Umbilical cord (tissue), 1 donor: ENCODE measurements at regions not wholly inside any gene's neighbourhood (a gene's known extent, or its start where the extent isn't known, plus 50 kb on each side); places are given as distances from the start of the nearest gene placed in this dataset.

ENCODE experiments used
- DNase-seq: peaks from one replicate; pipeline ENCODE4 v3.0.0-alpha.2; 2015; ENCODE audit warnings: low spot score

DNA sequence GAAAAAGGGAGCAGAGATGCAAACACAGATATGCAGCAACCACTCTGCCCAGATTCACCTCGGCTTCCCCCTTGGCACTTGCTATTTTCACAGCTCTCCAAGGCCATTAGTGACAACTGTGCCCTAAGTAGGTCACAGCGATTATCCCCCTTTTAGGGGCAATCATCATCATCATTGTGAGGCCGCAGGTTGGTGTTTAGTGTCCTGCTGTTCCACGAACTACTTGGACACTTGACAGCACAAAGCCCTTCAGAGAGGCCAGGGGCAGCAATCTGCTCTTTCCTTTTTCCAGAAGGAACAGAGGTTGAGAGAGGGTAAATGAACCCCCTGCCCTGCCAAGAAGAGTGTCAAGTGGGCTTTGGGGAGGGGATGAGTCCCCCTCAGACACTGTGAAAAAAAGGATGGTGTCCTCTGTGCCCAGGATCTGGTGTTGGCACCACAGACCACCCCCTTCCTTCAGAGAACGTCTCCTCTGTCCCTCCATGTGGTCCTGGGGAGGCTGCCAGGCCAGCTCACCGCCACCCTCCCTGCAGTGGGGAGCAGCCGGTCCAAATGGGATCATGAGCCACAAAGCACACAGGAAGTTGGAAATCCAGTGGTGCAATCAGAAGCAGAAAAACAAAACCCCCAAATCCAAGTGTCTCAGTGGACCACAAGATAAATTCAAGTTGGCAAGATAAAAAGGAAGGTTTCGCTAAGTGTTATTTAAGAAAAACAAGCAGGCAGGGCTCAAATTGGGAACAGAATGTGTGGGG, 78.4 kb upstream of the MED9 start:
- peak; percentile 57 for DNase-seq

- no peak for DNase-seq
These were observed 77.6 kb upstream of the MED9 start for GRCh38 chr17:17398943-17399926.

DNA sequence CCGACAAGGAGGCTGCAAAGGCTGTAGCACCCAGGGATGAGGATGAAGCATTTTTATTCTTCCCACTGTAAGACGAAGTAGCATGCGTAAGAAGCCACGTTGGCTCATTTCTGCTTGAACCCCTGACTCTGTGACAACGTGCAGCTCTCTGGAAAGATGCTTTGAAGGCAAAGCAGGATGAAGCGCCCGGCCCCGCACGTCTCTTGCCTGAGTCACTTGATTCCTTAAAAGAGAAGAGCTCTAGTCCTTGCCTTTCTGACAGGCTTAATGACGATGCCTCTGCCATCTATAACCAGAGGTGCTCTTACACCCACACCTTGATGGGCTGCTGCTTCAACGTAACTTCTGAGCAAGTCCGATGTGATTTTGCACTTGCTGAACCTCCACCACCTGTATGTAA, 76.7 kb upstream of the MED9 start:
- DNase-seq: no peak

DNA sequence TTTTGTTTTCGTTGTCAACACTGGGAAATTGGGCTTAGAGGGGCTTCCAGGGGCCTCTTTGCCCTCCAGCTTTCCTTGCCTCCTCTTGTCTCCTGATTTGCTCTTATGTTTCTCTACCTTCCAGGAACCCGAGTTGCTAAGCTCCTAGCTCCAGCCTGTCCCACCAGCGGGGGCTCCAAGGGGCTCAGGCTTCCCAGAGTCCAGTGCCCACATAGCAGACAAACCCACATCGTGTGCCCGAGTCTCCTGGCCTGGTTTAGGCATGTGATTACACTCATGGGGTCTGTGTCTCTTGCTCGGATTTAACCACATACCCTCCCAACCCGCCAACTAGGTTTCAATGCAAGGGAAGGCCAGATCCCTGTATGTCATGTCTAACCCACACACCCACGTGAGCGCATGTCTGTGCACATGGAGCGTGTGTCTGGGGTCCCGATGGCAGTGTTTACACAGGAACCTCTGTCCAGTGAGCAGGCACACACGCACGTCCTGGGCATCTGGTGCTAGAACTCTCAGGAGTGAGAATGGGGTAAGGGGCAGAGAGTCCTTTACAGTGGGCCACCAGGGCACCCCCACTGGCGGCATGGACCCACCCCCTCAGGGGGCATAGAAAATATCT, 76.1 kb upstream of the MED9 start:
- no peak for DNase-seq

GRCh38 chr17:17401271-17401781, 75.5 kb upstream of the MED9 start:
- DNase-seq: no peak

DNA sequence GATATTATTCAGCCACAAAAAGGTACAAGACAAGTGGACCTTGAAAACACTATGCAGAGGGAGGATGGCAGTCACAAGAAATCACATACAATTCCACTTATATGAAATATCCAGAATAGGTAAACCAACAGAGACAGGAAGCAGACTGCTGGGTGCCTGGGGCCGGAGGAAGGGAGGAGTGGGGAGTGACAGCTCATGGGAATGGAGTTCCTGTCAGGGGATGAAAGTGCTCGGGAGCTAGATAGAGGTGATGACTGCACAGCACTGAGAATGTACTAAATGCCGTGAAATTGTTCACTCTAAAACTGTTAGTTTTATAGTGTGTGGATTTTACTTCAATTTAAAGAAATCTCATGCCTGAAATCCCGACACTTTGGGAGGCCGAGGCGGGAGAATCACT, 74.2 kb upstream of the MED9 start:
- no peak for DNase-seq

DNA sequence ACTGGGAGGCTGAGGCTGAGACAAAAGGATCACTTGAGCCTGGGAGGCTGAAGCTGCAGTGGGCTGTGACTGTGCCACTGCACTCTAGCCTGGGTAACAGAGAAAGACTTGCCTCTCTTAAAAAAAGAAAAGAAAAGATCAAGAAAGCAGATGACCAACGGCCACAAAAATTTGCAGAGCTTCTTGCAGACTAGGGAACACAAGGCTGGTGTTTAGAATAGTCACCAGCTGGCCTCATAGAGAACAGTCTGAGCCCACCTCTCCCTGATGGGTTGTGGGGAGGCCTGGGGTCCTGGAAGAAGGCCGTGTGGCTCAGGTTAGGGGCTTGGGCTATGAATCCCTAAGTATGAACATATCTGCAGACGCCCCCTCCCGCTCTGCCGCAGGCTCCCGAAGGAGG, 73.7 kb upstream of the MED9 start:
- DNase-seq: no peak

- no peak for DNase-seq
These were observed 72.8 kb upstream of the MED9 start for GRCh38 chr17:17403899-17404576.

DNA sequence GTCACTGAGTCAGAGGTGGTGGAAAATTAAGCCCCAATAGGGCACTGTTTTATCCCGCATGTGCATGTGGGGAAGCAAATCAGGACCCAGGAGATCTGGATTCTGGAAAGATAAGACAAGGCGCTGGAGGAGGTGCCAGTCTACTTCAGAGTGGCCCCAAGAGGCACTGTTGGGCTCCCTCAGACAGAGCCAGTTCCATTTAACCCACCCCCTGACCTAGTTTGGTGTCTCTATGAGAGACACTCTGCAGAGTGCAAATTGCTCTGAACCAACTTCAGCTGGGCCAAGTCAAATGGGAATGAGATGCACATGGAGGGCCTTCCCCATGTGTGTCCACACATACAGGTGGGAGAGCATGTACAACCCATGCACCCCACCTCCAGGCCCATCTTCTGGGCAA, 71.1 kb upstream of the MED9 start:
- DNase-seq: no peak

- no peak for DNase-seq
These were observed 70.6 kb upstream of the MED9 start for GRCh38 chr17:17406225-17406624.

GRCh38 chr17:17408236-17408794, 68.5 kb upstream of the MED9 start:
- no peak for DNase-seq

GRCh38 chr17:17410357-17410756, 66.4 kb upstream of the MED9 start:
- no peak for DNase-seq

DNA sequence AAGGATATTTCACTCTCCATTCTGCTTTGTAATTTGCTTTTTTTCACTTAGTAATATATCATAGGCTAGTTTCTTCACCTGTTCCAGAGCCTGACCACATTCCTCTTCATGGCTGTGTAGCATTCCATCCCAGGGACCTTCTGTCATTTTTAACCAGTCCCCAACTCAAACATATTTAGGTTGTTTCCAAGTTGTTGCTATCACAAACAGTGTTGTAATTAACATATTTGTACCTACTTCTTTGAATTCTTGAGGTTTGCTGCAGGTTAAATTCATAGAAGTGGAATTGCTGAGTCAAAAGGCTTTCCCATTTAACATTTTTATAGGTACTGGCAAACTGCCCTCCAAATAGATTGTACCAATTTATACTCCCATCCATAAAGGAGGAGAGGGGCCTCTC, 65.1 kb upstream of the MED9 start:
- no peak for DNase-seq

DNA sequence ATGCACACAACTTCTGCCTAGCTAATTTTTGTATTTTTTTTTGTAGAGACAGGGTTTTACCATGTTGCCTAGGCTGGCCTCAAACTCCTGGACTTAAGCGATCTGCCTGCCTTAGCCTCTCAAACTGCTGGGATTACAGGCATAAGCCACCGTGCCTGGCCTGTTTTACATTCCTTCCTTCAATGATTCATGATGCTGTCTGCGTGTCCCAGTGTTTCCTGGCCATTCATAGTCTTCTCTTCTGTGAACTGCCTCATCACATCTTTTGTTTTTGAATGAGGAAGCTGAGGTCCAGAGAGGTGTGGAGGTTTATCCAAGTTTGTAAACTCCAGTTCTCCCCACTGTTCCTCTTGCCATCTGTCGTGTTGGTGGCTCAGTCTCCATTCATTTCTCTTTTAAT, 64.5 kb upstream of the MED9 start:
- peak; percentile 64 for DNase-seq

- DNase-seq: no peak
These were observed 63.5 kb upstream of the MED9 start for GRCh38 chr17:17413215-17413792.

GRCh38 chr17:17413821-17414220, 63.0 kb upstream of the MED9 start:
- no peak for DNase-seq

- DNase-seq: peak; percentile 43
These were observed 62.4 kb upstream of the MED9 start for GRCh38 chr17:17414341-17414805.

DNA sequence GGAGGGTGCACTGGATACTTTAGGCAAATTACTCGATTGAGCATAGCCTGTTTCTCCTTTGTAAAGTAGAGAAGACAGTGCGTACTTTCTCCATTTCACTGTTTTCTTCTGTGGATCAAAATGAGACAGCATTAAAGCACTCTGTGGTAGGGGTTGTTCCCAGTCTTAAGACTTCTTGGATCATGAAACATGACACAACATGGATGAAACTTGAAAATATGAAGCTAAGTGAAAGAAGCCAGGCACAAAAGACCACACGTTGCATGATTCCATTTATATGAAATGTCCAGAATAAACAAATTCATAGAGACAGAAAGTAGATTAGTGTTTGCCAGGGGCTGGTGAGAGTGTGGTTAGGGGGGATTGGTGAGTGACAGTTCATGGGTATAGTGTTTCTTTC, 61.8 kb upstream of the MED9 start:
- no peak for DNase-seq

GRCh38 chr17:17416007-17416399, 60.8 kb upstream of the MED9 start:
- no peak for DNase-seq
